B cell (primary cell): ENCODE measurements at regions not wholly inside any gene's neighbourhood (a gene's known extent, or its start where the extent isn't known, plus 50 kb on each side); places are given as distances from the start of the nearest gene placed in this dataset.

ENCODE experiments used
- CTCF ChIP-seq: fragments of 200-600 bp; IDR thresholded peaks from one replicate; pipeline ENCODE4 v1.8.0; 2022; ENCODE audit warnings: antibody characterized with exemption, mild to moderate bottlenecking
- EZH2 ChIP-seq: IDR thresholded peaks from 2 replicates; pipeline ENCODE4 v1.6.1; 2012; ENCODE audit warnings: borderline replicate concordance, low read depth, mild to moderate bottlenecking, moderate library complexity, low read length; ENCODE audit not compliant: insufficient read depth, poor library complexity, severe bottlenecking

GRCh38 chr20:60187683-60188082 is 229.5 kb downstream of the CDH26 start:
- TF ChIP-seq CTCF (no peak), EZH2 (no peak)
